Mesothelial cell of epicardium (in vitro differentiated cells): ENCODE measurements at regions not wholly inside any gene's neighbourhood (a gene's known extent, or its start where the extent isn't known, plus 50 kb on each side); places are given as distances from the start of the nearest gene placed in this dataset.

Experiments
- DNase-seq, 2 experiments: peaks; one replicate each; pipeline ENCODE4 v3.0.0; 2021; ENCODE audit warnings: low spot score in 2 of 2; ENCODE audit not compliant: unreplicated experiment in 2 of 2
- H3K27ac Mint-ChIP-seq: 2 replicates; pipeline ENCODE4 v1.8.0; 2021; ENCODE audit warnings: mixed read lengths
- H3K27me3 Mint-ChIP-seq: 2 replicates; pipeline ENCODE4 v1.8.0; 2021; ENCODE audit warnings: low read depth, mixed read lengths
- H3K36me3 Mint-ChIP-seq: 2 replicates; pipeline ENCODE4 v1.8.0; 2021; ENCODE audit warnings: mixed read lengths
- H3K4me1 Mint-ChIP-seq: 2 replicates; pipeline ENCODE4 v1.8.0; 2021; ENCODE audit warnings: mixed read lengths
- H3K4me3 Mint-ChIP-seq: 2 replicates; pipeline ENCODE4 v1.8.0; 2021; ENCODE audit warnings: mild to moderate bottlenecking, moderate library complexity, mixed read lengths
- H3K9me3 Mint-ChIP-seq: 2 replicates; pipeline ENCODE4 v1.8.0; 2021; ENCODE audit warnings: mixed read lengths
- TF ChIP-seq, protein P1 (sequence below): fragments of 200-600 bp; sonication (generic); IDR thresholded peaks from one replicate; pipeline ENCODE4 v1.5.0; 2021; ENCODE audit warnings: antibody characterized with exemption; ENCODE audit not compliant: unreplicated experiment

DNA sequence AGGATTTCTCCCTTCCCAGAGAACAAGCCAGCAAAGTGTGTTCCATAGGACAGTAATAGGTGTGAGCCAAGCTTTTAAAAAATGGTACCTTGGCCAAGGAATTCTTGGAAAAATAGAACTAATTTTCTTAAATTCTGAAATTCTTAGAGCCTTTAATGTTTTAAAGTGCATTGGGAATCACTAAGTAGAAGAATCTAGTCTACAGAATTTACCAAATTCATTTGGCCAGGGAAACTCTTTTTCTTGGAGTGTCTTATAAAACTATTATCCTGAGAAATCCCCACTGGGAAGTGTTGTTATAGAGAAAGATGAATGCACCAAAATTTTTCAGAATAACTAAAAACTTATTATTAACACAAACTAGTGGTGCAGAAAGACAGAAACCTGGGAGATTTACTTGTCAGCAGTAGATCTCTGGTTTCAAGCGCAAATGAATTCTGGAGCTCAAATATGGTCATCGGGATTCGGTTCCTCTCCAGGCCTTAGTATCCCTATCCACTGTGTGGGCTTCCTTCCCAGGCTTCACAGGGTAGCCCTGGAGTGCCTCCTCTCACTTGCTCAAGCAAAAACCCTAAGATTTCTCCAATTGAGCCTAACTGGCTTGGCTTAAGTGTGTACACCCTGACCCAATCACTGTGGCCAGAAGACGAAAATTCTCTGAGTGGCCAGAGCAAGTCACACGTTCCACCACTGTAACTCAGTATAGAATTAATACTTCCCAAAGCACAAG lies 217.8 kb downstream of the CHD9NB start:
- Mint-ChIP-seq H3K4me3 (no peak overlapping the region), H3K9me3 (no peaks in the 10 kb centered on the region), H3K27ac (no peak overlapping the region), H3K27me3 (peaks cover 24% of the 10 kb centered on the region), H3K4me1 (no peaks in the 10 kb centered on the region), H3K36me3 (no peaks in the 10 kb centered on the region)
- no peak for DNase-seq
- TF ChIP-seq, protein P1, sequence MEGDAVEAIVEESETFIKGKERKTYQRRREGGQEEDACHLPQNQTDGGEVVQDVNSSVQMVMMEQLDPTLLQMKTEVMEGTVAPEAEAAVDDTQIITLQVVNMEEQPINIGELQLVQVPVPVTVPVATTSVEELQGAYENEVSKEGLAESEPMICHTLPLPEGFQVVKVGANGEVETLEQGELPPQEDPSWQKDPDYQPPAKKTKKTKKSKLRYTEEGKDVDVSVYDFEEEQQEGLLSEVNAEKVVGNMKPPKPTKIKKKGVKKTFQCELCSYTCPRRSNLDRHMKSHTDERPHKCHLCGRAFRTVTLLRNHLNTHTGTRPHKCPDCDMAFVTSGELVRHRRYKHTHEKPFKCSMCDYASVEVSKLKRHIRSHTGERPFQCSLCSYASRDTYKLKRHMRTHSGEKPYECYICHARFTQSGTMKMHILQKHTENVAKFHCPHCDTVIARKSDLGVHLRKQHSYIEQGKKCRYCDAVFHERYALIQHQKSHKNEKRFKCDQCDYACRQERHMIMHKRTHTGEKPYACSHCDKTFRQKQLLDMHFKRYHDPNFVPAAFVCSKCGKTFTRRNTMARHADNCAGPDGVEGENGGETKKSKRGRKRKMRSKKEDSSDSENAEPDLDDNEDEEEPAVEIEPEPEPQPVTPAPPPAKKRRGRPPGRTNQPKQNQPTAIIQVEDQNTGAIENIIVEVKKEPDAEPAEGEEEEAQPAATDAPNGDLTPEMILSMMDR = no peak

DNA sequence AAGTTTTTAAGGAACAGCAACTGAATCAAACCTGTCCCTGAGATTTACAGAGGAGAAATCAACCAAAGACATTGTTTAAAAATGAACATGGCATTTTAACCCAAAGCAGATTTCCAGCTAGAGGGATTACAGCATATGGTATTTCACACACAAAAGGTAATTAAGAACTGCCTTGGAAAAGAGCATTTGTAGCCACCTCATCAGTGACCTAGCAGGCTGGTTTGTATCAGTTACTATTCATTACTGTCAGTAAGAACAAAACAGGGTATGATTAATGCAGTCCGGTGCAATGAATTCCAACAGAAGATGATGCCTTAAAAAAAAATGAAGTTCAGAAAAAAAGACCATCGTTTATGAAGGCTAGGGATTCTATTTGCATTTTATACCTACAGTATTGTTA lies 219.9 kb downstream of the CHD9NB start:
- TF ChIP-seq, protein P1 = no peak
- Mint-ChIP-seq H3K27me3 (peaks cover 32% of the 10 kb centered on the region), H3K27ac (no peak overlapping the region), H3K4me1 (no peaks in the 10 kb centered on the region), H3K4me3 (no peak overlapping the region), H3K36me3 (no peaks in the 10 kb centered on the region), H3K9me3 (no peaks in the 10 kb centered on the region)
- no peak for DNase-seq

DNA sequence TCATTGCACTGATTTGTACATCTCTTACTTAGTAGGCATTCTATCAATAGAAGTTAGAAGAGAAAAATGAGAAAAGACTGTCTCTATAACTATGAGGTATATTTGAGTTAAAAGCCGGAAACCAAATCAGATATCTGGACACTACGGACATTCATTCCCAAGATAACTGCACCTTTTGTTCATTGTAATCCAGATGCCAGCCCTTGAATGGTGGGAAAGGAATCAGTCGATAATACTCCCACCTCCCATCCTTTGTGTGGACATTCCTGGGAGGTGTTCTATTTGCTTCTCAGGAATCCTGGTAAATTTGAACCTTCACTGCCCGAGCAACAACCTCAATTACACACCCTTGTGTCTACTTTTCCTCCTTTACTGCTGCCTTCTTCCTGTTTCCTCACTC lies 225.2 kb downstream of the CHD9NB start:
- H3K27me3 Mint-ChIP-seq = peaks cover 50% of the 10 kb centered on the region
- no peaks in the 10 kb centered on the region for H3K9me3 Mint-ChIP-seq
- no peak overlapping the region for H3K27ac Mint-ChIP-seq
- no peaks in the 10 kb centered on the region for H3K36me3 Mint-ChIP-seq
- no peaks in the 10 kb centered on the region for H3K4me1 Mint-ChIP-seq
- TF ChIP-seq, protein P1 = no peak
- H3K4me3 Mint-ChIP-seq = no peak overlapping the region
- DNase-seq = no peak

DNA sequence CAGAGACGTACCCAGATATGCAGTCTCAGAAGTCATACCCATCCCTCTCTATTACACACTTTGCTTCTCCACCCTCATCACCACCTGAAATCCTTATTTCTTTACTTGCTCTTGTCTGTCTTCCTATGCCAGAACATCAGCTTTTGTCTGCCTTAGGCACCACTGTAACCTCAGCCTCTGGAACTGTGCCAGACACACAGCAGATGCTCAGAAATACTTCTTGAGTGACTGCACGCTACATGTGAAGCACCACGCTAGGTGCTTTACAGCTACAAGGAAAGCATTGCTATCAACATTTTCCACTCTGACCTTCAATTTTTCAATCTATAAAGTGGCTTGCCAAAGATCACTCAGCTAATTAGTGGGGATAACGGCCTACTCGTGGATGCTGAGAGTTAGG lies 226.8 kb downstream of the CHD9NB start:
- Mint-ChIP-seq H3K36me3 (no peaks in the 10 kb centered on the region), H3K4me1 (peaks cover 6% of the 10 kb centered on the region), H3K9me3 (no peaks in the 10 kb centered on the region), H3K27me3 (peaks cover 43% of the 10 kb centered on the region), H3K27ac (no peak overlapping the region), H3K4me3 (no peak overlapping the region)
- DNase-seq = no peak
- TF ChIP-seq, protein P1 = no peak

DNA sequence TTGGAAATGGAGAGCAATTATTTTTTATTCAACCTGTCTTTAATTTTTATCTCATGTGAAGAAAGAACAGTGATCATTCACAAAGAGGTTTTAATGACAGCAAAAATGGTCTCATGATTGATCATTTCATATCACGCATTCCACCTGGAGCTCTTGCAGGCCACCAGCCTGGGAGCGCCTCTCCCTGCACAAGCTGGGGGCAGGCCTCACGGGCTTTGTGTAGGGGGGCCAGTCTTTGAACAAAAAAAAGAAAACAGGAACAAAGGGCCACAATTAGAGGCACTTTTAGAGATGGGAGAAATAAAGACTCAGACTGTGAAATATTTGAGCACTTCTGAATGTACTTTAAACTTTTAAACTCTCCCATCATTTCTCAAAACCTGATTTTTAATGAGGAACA lies 232.9 kb downstream of the CHD9NB start:
- Mint-ChIP-seq H3K4me3 (no peak overlapping the region), H3K27ac (peak overlapping the region; percentile 86), H3K27me3 (peaks cover 14% of the 10 kb centered on the region), H3K4me1 (peaks cover 18% of the 10 kb centered on the region), H3K9me3 (peaks cover under 1% of the 10 kb centered on the region), H3K36me3 (no peaks in the 10 kb centered on the region)
- no peak for DNase-seq
- TF ChIP-seq, protein P1 = no peak

DNA sequence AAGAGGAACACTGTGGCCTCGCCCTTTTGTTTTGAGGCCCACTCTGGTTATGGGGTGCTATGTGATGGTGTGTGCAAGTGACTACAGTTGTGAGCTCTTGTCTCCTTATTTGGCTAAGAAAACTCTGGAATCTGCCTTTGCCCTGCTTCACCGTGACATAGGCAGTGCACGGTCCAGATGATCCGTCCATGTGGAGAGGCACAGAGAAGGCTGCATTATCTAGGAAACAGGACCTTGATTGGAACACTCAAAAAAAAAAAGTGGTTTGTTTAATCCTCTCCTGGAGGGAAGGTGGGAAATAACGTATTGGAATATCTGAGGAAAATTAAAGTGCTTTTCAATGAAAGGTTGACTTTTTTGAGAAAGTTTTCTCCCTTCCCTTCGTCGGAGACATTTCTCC lies 233.3 kb downstream of the CHD9NB start:
- no peak for DNase-seq
- Mint-ChIP-seq H3K27ac (peak overlapping the region; percentile 86), H3K9me3 (peaks cover 4% of the 10 kb centered on the region), H3K4me1 (peaks cover 18% of the 10 kb centered on the region), H3K27me3 (peaks cover 15% of the 10 kb centered on the region), H3K36me3 (no peaks in the 10 kb centered on the region), H3K4me3 (no peak overlapping the region)
- TF ChIP-seq, protein P1 = no peak
